ENCODE measurements at regions not wholly inside any gene's neighbourhood (a gene's known extent, or its start where the extent isn't known, plus 50 kb on each side); places are given as distances from the start of the nearest gene placed in this dataset.

DNA sequence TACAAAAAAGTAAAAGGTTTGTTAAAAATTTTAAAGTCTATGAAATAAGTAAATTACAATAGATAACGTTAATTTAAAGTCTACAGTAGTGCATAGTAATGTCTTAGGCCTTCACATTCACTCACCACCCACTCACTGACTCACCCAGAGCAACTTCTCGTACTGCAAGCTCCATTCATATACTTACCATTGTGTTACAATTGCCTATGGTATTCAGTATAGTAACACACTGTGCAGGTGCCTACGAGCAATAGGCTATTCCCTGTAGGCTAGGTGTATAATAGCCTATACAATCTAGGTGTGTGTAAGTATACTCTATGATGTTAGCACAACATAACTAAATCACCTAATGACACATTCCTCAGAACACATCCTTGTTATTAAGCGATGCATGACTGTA, 435.3 kb upstream of the TMTC1 start:
- TF ChIP-seq, protein P1, sequence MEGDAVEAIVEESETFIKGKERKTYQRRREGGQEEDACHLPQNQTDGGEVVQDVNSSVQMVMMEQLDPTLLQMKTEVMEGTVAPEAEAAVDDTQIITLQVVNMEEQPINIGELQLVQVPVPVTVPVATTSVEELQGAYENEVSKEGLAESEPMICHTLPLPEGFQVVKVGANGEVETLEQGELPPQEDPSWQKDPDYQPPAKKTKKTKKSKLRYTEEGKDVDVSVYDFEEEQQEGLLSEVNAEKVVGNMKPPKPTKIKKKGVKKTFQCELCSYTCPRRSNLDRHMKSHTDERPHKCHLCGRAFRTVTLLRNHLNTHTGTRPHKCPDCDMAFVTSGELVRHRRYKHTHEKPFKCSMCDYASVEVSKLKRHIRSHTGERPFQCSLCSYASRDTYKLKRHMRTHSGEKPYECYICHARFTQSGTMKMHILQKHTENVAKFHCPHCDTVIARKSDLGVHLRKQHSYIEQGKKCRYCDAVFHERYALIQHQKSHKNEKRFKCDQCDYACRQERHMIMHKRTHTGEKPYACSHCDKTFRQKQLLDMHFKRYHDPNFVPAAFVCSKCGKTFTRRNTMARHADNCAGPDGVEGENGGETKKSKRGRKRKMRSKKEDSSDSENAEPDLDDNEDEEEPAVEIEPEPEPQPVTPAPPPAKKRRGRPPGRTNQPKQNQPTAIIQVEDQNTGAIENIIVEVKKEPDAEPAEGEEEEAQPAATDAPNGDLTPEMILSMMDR (IDR thresholded peaks at IDR 0.05), result no peak
- no peak for TF ChIP-seq EZH2 (IDR thresholded peaks at IDR 0.05; ENCODE audit: borderline replicate concordance, insufficient read depth, low read depth, low read length, poor library complexity, severe bottlenecking)
- Mint-ChIP-seq H3K9me3 (ENCODE audit: insufficient read depth) (no peaks in the 10 kb centered on the region), H3K4me1 (no peaks in the 10 kb centered on the region), H3K27me3 (no peaks in the 10 kb centered on the region), H3K4me3 (no peak overlapping the region), H3K27ac (no peak overlapping the region)
- Histone ChIP-seq H3K27me3 (replicated peaks in 1 of 4; ENCODE audit: control extremely low read depth in 1 of 4, control insufficient read depth in 3 of 4, insufficient read depth in 4 of 4, low read length in 3 of 4) (no peaks in the 10 kb centered on the region), H3K4me3 (ENCODE audit: control extremely low read depth in 1 of 5, extremely low read depth in 1 of 5, insufficient read depth in 1 of 5, low read depth in 2 of 5, low read length in 4 of 5) (no peak overlapping the region), H4K20me1 (ENCODE audit: control insufficient read depth, insufficient read depth, low read length, poor library complexity, severe bottlenecking) (no peaks in the 10 kb centered on the region), H3K79me2 (ENCODE audit: control insufficient read depth, insufficient read depth, low read length) (no peaks in the 10 kb centered on the region), H3K9me3 (ENCODE audit: control extremely low read depth in 1 of 3, control insufficient read depth in 2 of 3, insufficient read depth in 1 of 3, low read length in 2 of 3) (no peaks in the 10 kb centered on the region), H3K9ac (ENCODE audit: low read length) (no peak overlapping the region), H3K36me3 (replicated peaks in 1 of 2; ENCODE audit: control extremely low read depth in 1 of 2, control insufficient read depth in 1 of 2, extremely low read depth in 1 of 2, insufficient read depth in 2 of 2, low read length in 1 of 2) (no peaks in the 10 kb centered on the region), H2AFZ (ENCODE audit: insufficient read depth, low read depth, low read length, poor library complexity, severe bottlenecking) (no peak overlapping the region), H3K27ac (ENCODE audit: low read length in 2 of 2) (no peak overlapping the region), H3K4me1 (ENCODE audit: control insufficient read depth in 2 of 2, insufficient read depth in 2 of 2, low read length in 2 of 2) (no peaks in the 10 kb centered on the region), H3K4me2 (replicated peaks; ENCODE audit: low read depth, low read length, poor library complexity, severe bottlenecking) (no peak overlapping the region)
- CTCF ChIA-PET, result no interaction called here
- intact Hi-C loops (cut with micrococcal nuclease), result no loop called here
- no CpG with 5 or more reads among the region's 4 CpGs for WGBS (ENCODE audit: insufficient coverage)
- POLR2A ChIA-PET, result no interaction called here
- no peak for DNase-seq
- no peak for ATAC-seq (ENCODE audit: low read depth)

DNA sequence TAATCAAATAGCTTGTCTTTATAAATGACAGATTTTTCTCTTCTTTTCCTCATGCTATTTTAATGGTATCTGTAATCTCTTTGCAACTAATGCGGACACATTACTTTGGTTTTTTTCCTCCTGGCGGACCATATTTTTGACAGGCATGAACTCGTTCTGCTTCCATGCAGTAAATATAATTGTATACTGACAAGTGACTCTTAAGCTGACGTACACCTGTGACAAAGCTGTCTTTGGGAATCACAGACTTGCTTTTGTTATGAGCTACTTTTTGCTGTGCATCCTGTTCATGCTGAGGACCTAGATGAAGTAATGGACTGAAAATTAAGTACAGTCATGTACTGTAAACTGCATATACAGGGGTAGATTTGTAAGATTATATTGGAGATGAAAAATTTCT, 434.3 kb upstream of the TMTC1 start:
- H3K36me3 ChIP-seq (replicated peaks in 1 of 2; ENCODE audit: control extremely low read depth in 1 of 2, control insufficient read depth in 1 of 2, extremely low read depth in 1 of 2, insufficient read depth in 2 of 2, low read length in 1 of 2), result no peaks in the 10 kb centered on the region
- no peaks in the 10 kb centered on the region for H3K9me3 ChIP-seq (ENCODE audit: control extremely low read depth in 1 of 3, control insufficient read depth in 2 of 3, insufficient read depth in 1 of 3, low read length in 2 of 3)
- Mint-ChIP-seq H3K27ac (no peak overlapping the region), H3K9me3 (ENCODE audit: insufficient read depth) (no peaks in the 10 kb centered on the region), H3K4me1 (no peaks in the 10 kb centered on the region), H3K4me3 (no peak overlapping the region), H3K27me3 (no peaks in the 10 kb centered on the region)
- H3K79me2 ChIP-seq (ENCODE audit: control insufficient read depth, insufficient read depth, low read length), result no peaks in the 10 kb centered on the region
- ATAC-seq (ENCODE audit: low read depth) (no peak), DNase-seq (no peak)
- intact Hi-C loops (cut with micrococcal nuclease), result no loop called here
- no peak overlapping the region for H3K4me2 ChIP-seq (replicated peaks; ENCODE audit: low read depth, low read length, poor library complexity, severe bottlenecking)
- CTCF ChIA-PET, result no interaction called here
- H3K9ac ChIP-seq (ENCODE audit: low read length), result no peak overlapping the region
- POLR2A ChIA-PET, result no interaction called here
- H3K27me3 ChIP-seq (replicated peaks in 1 of 4; ENCODE audit: control extremely low read depth in 1 of 4, control insufficient read depth in 3 of 4, insufficient read depth in 4 of 4, low read length in 3 of 4), result no peaks in the 10 kb centered on the region
- no peak overlapping the region for H3K4me3 ChIP-seq (ENCODE audit: control extremely low read depth in 1 of 5, extremely low read depth in 1 of 5, insufficient read depth in 1 of 5, low read depth in 2 of 5, low read length in 4 of 5)
- WGBS (ENCODE audit: insufficient coverage), result no CpG with 5 or more reads among the region's 4 CpGs
- H4K20me1 ChIP-seq (ENCODE audit: control insufficient read depth, insufficient read depth, low read length, poor library complexity, severe bottlenecking), result no peaks in the 10 kb centered on the region
- H3K4me1 ChIP-seq (ENCODE audit: control insufficient read depth in 2 of 2, insufficient read depth in 2 of 2, low read length in 2 of 2), result no peaks in the 10 kb centered on the region
- no peak overlapping the region for H3K27ac ChIP-seq (ENCODE audit: low read length in 2 of 2)
- no peak for TF ChIP-seq EZH2 (IDR thresholded peaks at IDR 0.05; ENCODE audit: borderline replicate concordance, insufficient read depth, low read depth, low read length, poor library complexity, severe bottlenecking)
- TF ChIP-seq, protein P1 (IDR thresholded peaks at IDR 0.05), result no peak
- no peak overlapping the region for H2AFZ ChIP-seq (ENCODE audit: insufficient read depth, low read depth, low read length, poor library complexity, severe bottlenecking)
